COLO829 (cell line): ENCODE measurements at regions not wholly inside any gene's neighbourhood (a gene's known extent, or its start where the extent isn't known, plus 50 kb on each side); places are given as distances from the start of the nearest gene placed in this dataset.

ENCODE experiments used
- DNase-seq: peaks from one replicate; pipeline ENCODE4 v3.0.0; 2012; ENCODE audit warnings: low spot score

- DNase-seq: no peak
These were observed 133.6 kb upstream of the BMP4 start for GRCh38 chr14:54090274-54090673.

- no peak for DNase-seq
These were observed 138.1 kb upstream of the BMP4 start for GRCh38 chr14:54094765-54095164.

GRCh38 chr14:54098536-54098935, 141.9 kb upstream of the BMP4 start:
- no peak for DNase-seq

GRCh38 chr14:54102051-54102456, 145.4 kb upstream of the BMP4 start:
- no peak for DNase-seq

GRCh38 chr14:54102530-54102929, 145.9 kb upstream of the BMP4 start:
- DNase-seq: no peak

GRCh38 chr14:54104601-54105145, 148.0 kb upstream of the BMP4 start:
- no peak for DNase-seq

- DNase-seq: no peak
These were observed 148.8 kb upstream of the BMP4 start for GRCh38 chr14:54105406-54105805.

GRCh38 chr14:54105898-54106297, 149.3 kb upstream of the BMP4 start:
- no peak for DNase-seq

GRCh38 chr14:54106661-54107377, 150.2 kb upstream of the BMP4 start:
- DNase-seq: no peak

GRCh38 chr14:54108481-54109471, 152.2 kb upstream of the BMP4 start:
- no peak for DNase-seq

GRCh38 chr14:54109521-54110120, 153.0 kb upstream of the BMP4 start:
- DNase-seq: no peak

- no peak for DNase-seq
These were observed 158.3 kb upstream of the BMP4 start for GRCh38 chr14:54114941-54115340.

- no peak for DNase-seq
These were observed 159.7 kb upstream of the BMP4 start for GRCh38 chr14:54116198-54116885.

- DNase-seq: no peak
These were observed 160.3 kb upstream of the BMP4 start for GRCh38 chr14:54116972-54117371.

- no peak for DNase-seq
These were observed 160.8 kb upstream of the BMP4 start for GRCh38 chr14:54117396-54117795.

- DNase-seq: no peak
These were observed 161.3 kb upstream of the BMP4 start for GRCh38 chr14:54117924-54118323.

GRCh38 chr14:54120260-54120659, 163.6 kb upstream of the BMP4 start:
- DNase-seq: no peak

GRCh38 chr14:54121466-54122027, 164.9 kb upstream of the BMP4 start:
- DNase-seq: no peak

GRCh38 chr14:54123841-54124240, 167.2 kb upstream of the BMP4 start:
- no peak for DNase-seq

- DNase-seq: no peak
These were observed 168.5 kb upstream of the BMP4 start for GRCh38 chr14:54125109-54125508.

- no peak for DNase-seq
These were observed 170.3 kb upstream of the BMP4 start for GRCh38 chr14:54126947-54127346.

- peak; percentile 68 for DNase-seq
These were observed 170.9 kb upstream of the BMP4 start for GRCh38 chr14:54127526-54127925.
